GM23338 (cell line): ENCODE measurements at regions not wholly inside any gene's neighbourhood (a gene's known extent, or its start where the extent isn't known, plus 50 kb on each side); places are given as distances from the start of the nearest gene placed in this dataset.

ENCODE experiments used
- ATAC-seq: fragments of 200-7000 bp; cut with Tn5 transposase; 3 replicates; pipeline ENCODE4 v1.9.1; 2020
- DNase-seq: peaks from one replicate; pipeline ENCODE4 v3.0.0-alpha.2; 2015; ENCODE audit warnings: low spot score
- H2AFZ ChIP-seq: fragments of 200-600 bp; sonication (generic); 2 replicates; pipeline ENCODE4 v1.8.0; 2016; ENCODE audit warnings: antibody characterized with exemption, mild to moderate bottlenecking, moderate library complexity
- H3F3A ChIP-seq: fragments of 200-600 bp; sonication (generic); replicated peaks from 2 replicates; pipeline ENCODE4 v1.8.0; 2017; ENCODE audit warnings: antibody characterized with exemption, mixed run types, low read depth
- H3K27ac ChIP-seq: fragments of 200-600 bp; sonication (generic); 2 replicates; pipeline ENCODE4 v1.6.1; 2016; ENCODE audit warnings: low read depth
- H3K27me3 ChIP-seq: fragments of 200-600 bp; sonication (generic); 2 replicates; pipeline ENCODE4 v1.8.0; 2016; ENCODE audit warnings: mild to moderate bottlenecking, mixed run types, moderate library complexity; ENCODE audit not compliant: insufficient read depth
- H3K36me3 ChIP-seq: fragments of 200-600 bp; sonication (generic); 2 replicates; pipeline ENCODE4 v1.8.0; 2016; ENCODE audit warnings: mild to moderate bottlenecking; ENCODE audit not compliant: insufficient read depth
- H3K4me1 ChIP-seq: fragments of 200-600 bp; sonication (generic); 2 replicates; pipeline ENCODE4 v1.8.0; 2016; ENCODE audit warnings: mild to moderate bottlenecking, moderate library complexity; ENCODE audit not compliant: insufficient read depth
- H3K4me2 ChIP-seq: fragments of 200-600 bp; sonication (generic); 2 replicates; pipeline ENCODE4 v1.7.1; 2017; ENCODE audit warnings: mixed run types
- H3K4me3 ChIP-seq: fragments of 200-600 bp; sonication (generic); 2 replicates; pipeline ENCODE4 v1.6.1; 2016; ENCODE audit warnings: mixed run types
- H3K79me2 ChIP-seq: fragments of 200-600 bp; sonication (generic); replicated peaks from 2 replicates; pipeline ENCODE4 v1.8.0; 2017; ENCODE audit warnings: mild to moderate bottlenecking; ENCODE audit not compliant: insufficient read depth
- H3K9me2 ChIP-seq: fragments of 200-600 bp; sonication (generic); 2 replicates; pipeline ENCODE4 v1.8.0; 2017; ENCODE audit not compliant: insufficient read depth
- H4K20me1 ChIP-seq: fragments of 200-600 bp; sonication (generic); replicated peaks from 2 replicates; pipeline ENCODE4 v1.8.0; 2017; ENCODE audit warnings: mild to moderate bottlenecking; ENCODE audit not compliant: insufficient read depth
- H3K27ac Mint-ChIP-seq: 2 replicates; pipeline ENCODE4 v1.8.0; 2020; ENCODE audit warnings: inconsistent platforms, mild to moderate bottlenecking, moderate library complexity, mixed read lengths
- H3K27me3 Mint-ChIP-seq: 3 replicates; pipeline ENCODE4 v1.8.0; 2022; ENCODE audit warnings: low read depth, mild to moderate bottlenecking, moderate library complexity, mixed read lengths, inconsistent platforms; ENCODE audit not compliant: insufficient read depth, poor library complexity
- H3K36me3 Mint-ChIP-seq: 3 replicates; pipeline ENCODE4 v1.8.0; 2021; ENCODE audit warnings: low read depth, mild to moderate bottlenecking, inconsistent platforms, moderate library complexity, mixed read lengths
- H3K4me1 Mint-ChIP-seq: 3 replicates; pipeline ENCODE4 v1.8.0; 2020; ENCODE audit warnings: mild to moderate bottlenecking, inconsistent platforms, mixed read lengths
- H3K4me3 Mint-ChIP-seq: 3 replicates; pipeline ENCODE4 v1.8.0; 2021; ENCODE audit warnings: moderate library complexity, mild to moderate bottlenecking, inconsistent platforms, mixed read lengths
- H3K9me3 Mint-ChIP-seq: 3 replicates; pipeline ENCODE4 v1.8.0; 2020; ENCODE audit warnings: moderate library complexity, mild to moderate bottlenecking, inconsistent platforms, mixed read lengths
- CREB1 ChIP-seq: fragments of 250-450 bp; sonication (Bioruptor Pico); IDR thresholded peaks from 2 replicates; pipeline ENCODE4 v1.5.0; 2020; ENCODE audit warnings: low read depth, mild to moderate bottlenecking, moderate library complexity
- EZH2 ChIP-seq: fragments of 200-600 bp; sonication (generic); IDR thresholded peaks from one replicate; pipeline ENCODE4 v1.8.0; 2017; ENCODE audit warnings: antibody characterized with exemption, mild to moderate bottlenecking, low read depth; ENCODE audit not compliant: unreplicated experiment
- POLR2AphosphoS5 ChIP-seq: IDR thresholded peaks from 2 replicates; pipeline ENCODE4 v1.6.1; 2016; ENCODE audit warnings: antibody characterized with exemption, low read depth
- TF ChIP-seq, protein P1 (sequence below): fragments of 250-450 bp; sonication (Bioruptor Pico); IDR thresholded peaks from 2 replicates; pipeline ENCODE4 v1.5.0; 2020; ENCODE audit warnings: mild to moderate bottlenecking, moderate library complexity
- TF ChIP-seq, protein P2 (sequence below): IDR thresholded peaks from 2 replicates; pipeline ENCODE4 v1.6.1; 2016; ENCODE audit warnings: antibody characterized with exemption

DNA sequence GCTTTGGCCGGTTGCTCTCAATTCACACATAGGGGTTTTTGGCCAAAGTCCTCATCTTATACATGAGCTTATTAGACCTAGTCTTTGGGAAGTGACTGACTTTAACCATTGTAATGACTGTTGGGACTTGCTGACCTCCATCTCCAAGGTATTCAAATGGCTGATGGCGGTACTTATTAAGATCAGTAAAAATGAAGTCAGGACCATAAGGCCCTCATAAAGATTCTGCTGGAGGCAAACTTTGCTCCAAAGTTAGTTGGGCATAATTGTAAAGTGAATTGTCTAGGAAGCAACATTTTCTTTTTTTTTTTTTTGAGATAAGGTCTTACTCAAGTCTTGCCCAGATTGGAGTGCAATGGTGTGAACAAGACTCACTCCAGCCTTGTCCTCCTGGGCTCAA lies 76.3 kb upstream of the MKLN1 start (continued):
- TF ChIP-seq, protein P1, sequence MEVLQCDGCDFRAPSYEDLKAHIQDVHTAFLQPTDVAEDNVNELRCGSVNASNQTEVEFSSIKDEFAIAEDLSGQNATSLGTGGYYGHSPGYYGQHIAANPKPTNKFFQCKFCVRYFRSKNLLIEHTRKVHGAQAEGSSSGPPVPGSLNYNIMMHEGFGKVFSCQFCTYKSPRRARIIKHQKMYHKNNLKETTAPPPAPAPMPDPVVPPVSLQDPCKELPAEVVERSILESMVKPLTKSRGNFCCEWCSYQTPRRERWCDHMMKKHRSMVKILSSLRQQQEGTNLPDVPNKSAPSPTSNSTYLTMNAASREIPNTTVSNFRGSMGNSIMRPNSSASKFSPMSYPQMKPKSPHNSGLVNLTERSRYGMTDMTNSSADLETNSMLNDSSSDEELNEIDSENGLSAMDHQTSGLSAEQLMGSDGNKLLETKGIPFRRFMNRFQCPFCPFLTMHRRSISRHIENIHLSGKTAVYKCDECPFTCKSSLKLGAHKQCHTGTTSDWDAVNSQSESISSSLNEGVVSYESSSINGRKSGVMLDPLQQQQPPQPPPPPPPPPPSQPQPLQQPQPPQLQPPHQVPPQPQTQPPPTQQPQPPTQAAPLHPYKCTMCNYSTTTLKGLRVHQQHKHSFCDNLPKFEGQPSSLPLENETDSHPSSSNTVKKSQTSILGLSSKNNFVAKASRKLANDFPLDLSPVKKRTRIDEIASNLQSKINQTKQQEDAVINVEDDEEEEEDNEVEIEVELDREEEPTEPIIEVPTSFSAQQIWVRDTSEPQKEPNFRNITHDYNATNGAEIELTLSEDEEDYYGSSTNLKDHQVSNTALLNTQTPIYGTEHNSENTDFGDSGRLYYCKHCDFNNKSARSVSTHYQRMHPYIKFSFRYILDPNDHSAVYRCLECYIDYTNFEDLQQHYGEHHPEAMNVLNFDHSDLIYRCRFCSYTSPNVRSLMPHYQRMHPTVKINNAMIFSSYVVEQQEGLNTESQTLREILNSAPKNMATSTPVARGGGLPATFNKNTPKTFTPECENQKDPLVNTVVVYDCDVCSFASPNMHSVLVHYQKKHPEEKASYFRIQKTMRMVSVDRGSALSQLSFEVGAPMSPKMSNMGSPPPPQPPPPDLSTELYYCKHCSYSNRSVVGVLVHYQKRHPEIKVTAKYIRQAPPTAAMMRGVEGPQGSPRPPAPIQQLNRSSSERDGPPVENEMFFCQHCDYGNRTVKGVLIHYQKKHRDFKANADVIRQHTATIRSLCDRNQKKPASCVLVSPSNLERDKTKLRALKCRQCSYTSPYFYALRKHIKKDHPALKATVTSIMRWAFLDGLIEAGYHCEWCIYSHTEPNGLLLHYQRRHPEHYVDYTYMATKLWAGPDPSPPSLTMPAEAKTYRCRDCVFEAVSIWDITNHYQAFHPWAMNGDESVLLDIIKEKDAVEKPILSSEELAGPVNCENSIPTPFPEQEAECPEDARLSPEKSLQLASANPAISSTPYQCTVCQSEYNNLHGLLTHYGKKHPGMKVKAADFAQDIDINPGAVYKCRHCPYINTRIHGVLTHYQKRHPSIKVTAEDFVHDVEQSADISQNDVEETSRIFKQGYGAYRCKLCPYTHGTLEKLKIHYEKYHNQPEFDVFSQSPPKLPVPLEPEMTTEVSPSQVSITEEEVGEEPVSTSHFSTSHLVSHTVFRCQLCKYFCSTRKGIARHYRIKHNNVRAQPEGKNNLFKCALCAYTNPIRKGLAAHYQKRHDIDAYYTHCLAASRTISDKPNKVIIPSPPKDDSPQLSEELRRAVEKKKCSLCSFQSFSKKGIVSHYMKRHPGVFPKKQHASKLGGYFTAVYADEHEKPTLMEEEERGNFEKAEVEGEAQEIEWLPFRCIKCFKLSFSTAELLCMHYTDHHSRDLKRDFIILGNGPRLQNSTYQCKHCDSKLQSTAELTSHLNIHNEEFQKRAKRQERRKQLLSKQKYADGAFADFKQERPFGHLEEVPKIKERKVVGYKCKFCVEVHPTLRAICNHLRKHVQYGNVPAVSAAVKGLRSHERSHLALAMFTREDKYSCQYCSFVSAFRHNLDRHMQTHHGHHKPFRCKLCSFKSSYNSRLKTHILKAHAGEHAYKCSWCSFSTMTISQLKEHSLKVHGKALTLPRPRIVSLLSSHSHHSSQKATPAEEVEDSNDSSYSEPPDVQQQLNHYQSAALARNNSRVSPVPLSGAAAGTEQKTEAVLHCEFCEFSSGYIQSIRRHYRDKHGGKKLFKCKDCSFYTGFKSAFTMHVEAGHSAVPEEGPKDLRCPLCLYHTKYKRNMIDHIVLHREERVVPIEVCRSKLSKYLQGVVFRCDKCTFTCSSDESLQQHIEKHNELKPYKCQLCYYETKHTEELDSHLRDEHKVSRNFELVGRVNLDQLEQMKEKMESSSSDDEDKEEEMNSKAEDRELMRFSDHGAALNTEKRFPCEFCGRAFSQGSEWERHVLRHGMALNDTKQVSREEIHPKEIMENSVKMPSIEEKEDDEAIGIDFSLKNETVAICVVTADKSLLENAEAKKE (CRISPR knock-in tag), result no peak

DNA sequence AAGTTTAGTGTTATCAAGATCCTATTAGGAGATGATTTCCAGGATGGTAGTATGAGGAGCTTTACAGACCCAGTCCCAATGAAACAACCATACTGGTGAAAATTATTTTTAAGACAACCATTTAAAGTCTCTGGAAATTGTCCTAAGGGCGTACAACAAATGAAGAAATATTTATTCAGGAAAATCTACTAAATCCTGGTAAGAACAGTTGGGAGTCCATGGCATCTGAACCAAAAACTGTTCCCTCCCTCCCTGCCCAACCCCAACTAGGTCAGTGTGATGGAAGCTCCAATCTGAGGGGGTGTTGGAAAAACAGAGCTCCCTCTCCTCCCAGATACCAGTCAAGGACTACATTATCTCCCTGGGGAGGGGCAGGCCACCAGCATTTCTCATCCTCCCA lies 74.7 kb upstream of the MKLN1 start:
- no peaks in the 10 kb centered on the region for H3K4me1 ChIP-seq
- H3K27me3 Mint-ChIP-seq, result peaks cover 9% of the 10 kb centered on the region
- H3K4me3 Mint-ChIP-seq, result no peak overlapping the region
- no peak overlapping the region for H3K27ac Mint-ChIP-seq
- H2AFZ ChIP-seq, result no peak overlapping the region
- no peaks in the 10 kb centered on the region for H4K20me1 ChIP-seq
- H3K27me3 ChIP-seq, result no peaks in the 10 kb centered on the region
- peaks cover 15% of the 10 kb centered on the region for H3K36me3 Mint-ChIP-seq
- H3F3A ChIP-seq, result no peaks in the 10 kb centered on the region
- H3K4me1 Mint-ChIP-seq, result no peaks in the 10 kb centered on the region; the same call in 2 of the 3 replicates
- DNase-seq, result no peak
- no peak overlapping the region for H3K4me3 ChIP-seq
- H3K4me2 ChIP-seq, result no peak overlapping the region
- H3K79me2 ChIP-seq, result no peaks in the 10 kb centered on the region
- H3K9me3 Mint-ChIP-seq, result peaks cover 21% of the 10 kb centered on the region
- no peak overlapping the region for H3K27ac ChIP-seq
- peaks cover 15% of the 10 kb centered on the region; the same call in 1 of the 2 replicates for H3K36me3 ChIP-seq
- H3K9me2 ChIP-seq, result peaks cover 5% of the 10 kb centered on the region; the same call in 1 of the 2 replicates
- TF ChIP-seq EZH2, result no peak
- no peak for TF ChIP-seq POLR2AphosphoS5
- no peak for TF ChIP-seq CREB1
- TF ChIP-seq, protein P2, sequence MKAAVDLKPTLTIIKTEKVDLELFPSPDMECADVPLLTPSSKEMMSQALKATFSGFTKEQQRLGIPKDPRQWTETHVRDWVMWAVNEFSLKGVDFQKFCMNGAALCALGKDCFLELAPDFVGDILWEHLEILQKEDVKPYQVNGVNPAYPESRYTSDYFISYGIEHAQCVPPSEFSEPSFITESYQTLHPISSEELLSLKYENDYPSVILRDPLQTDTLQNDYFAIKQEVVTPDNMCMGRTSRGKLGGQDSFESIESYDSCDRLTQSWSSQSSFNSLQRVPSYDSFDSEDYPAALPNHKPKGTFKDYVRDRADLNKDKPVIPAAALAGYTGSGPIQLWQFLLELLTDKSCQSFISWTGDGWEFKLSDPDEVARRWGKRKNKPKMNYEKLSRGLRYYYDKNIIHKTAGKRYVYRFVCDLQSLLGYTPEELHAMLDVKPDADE, result no peak
- ATAC-seq, result no peak
